ENCODE measurements at regions not wholly inside any gene's neighbourhood (a gene's known extent, or its start where the extent isn't known, plus 50 kb on each side); places are given as distances from the start of the nearest gene placed in this dataset.
"Not testable (repeated sequence)": the region's sequence is repeated elsewhere in the genome, so short reads cannot be mapped to it uniquely, and the experiment has no call there.

- no peak for DNase-seq
These were observed 55.0 kb upstream of the CXXC4 start for GRCh38 chr4:104549736-104550135.

- DNase-seq: no peak
These were observed 64.8 kb upstream of the CXXC4 start for GRCh38 chr4:104559502-104559901.

GRCh38 chr4:104571341-104571740 is 76.6 kb upstream of the CXXC4 start:
- DNase-seq: no peak

- no peak for DNase-seq
These were observed 79.7 kb upstream of the CXXC4 start for GRCh38 chr4:104574371-104574770.

- no peak for DNase-seq
These were observed 80.6 kb upstream of the CXXC4 start for GRCh38 chr4:104575278-104575677.

- DNase-seq: no peak
These were observed 82.7 kb upstream of the CXXC4 start for GRCh38 chr4:104577405-104577804.

- DNase-seq: not testable (repeated sequence)
These were observed 86.8 kb upstream of the CXXC4 start for GRCh38 chr4:104581476-104581875.

- not testable (repeated sequence) for DNase-seq
These were observed 87.4 kb upstream of the CXXC4 start for GRCh38 chr4:104582056-104582455.

- DNase-seq: peak; percentile 100
These were observed 94.7 kb upstream of the CXXC4 start for GRCh38 chr4:104589264-104589868.

GRCh38 chr4:104591510-104591911 is 96.8 kb upstream of the CXXC4 start:
- DNase-seq: peak; percentile 99

GRCh38 chr4:104592183-104592582 is 97.5 kb upstream of the CXXC4 start:
- peak; percentile 79 for DNase-seq

- DNase-seq: peak; percentile 82
These were observed 98.3 kb upstream of the CXXC4 start for GRCh38 chr4:104593019-104593418.

- DNase-seq: peak; percentile 38
These were observed 101.5 kb upstream of the CXXC4 start for GRCh38 chr4:104596189-104596588.

GRCh38 chr4:104615496-104615895 is 120.8 kb upstream of the CXXC4 start:
- no peak for DNase-seq

GRCh38 chr4:104615926-104616325 is 121.2 kb upstream of the CXXC4 start:
- DNase-seq: no peak

GRCh38 chr4:104616401-104616820 is 121.7 kb upstream of the CXXC4 start:
- peak; percentile 56 for DNase-seq

GRCh38 chr4:104625706-104626105 is 131.0 kb upstream of the CXXC4 start:
- DNase-seq: no peak

- no peak for DNase-seq
These were observed 134.9 kb upstream of the CXXC4 start for GRCh38 chr4:104629601-104630000.

- DNase-seq: no peak
These were observed 135.6 kb upstream of the CXXC4 start for GRCh38 chr4:104630272-104630671.

- no peak for DNase-seq
These were observed 136.3 kb upstream of the CXXC4 start for GRCh38 chr4:104631000-104631399.

GRCh38 chr4:104641418-104641817 is 146.7 kb upstream of the CXXC4 start:
- DNase-seq: peak; percentile 12

- DNase-seq: no peak
These were observed 147.8 kb upstream of the CXXC4 start for GRCh38 chr4:104642521-104642920.

- DNase-seq: no peak
These were observed 149.1 kb upstream of the CXXC4 start for GRCh38 chr4:104643805-104644204.

GRCh38 chr4:104649631-104650030 is 154.9 kb upstream of the CXXC4 start:
- no peak for DNase-seq

GRCh38 chr4:104662269-104662668 is 167.6 kb upstream of the CXXC4 start:
- DNase-seq: not testable (repeated sequence)

Measured in NCI-H1092 treated with DMSO at 0.1 percent for 48 hours (cell line).